Spinal cord (tissue), 9 donors: ENCODE measurements at regions not wholly inside any gene's neighbourhood (a gene's known extent, or its start where the extent isn't known, plus 50 kb on each side); places are given as distances from the start of the nearest gene placed in this dataset.
"Not testable (repeated sequence)": the region's sequence is repeated elsewhere in the genome, so short reads cannot be mapped to it uniquely, and the experiment has no call there.

Experiments used
- DNase-seq, 6 donors: peaks; one replicate each; pipeline versions ENCODE4 v3.0.0 to v3.0.0-alpha.2; 2013 to 2015; ENCODE audit warnings: low spot score in 6 of 6, low read depth in 4 of 6
- H3K27ac ChIP-seq: one replicate; pipeline ENCODE4 v1.5.1; 2013; ENCODE audit warnings: low read depth, low read length, control low read depth
- H3K27me3 ChIP-seq: one replicate; pipeline ENCODE4 v1.6.1; 2013; ENCODE audit warnings: low read length; ENCODE audit not compliant: control insufficient read depth, insufficient read depth
- H3K36me3 ChIP-seq: one replicate; pipeline ENCODE4 v1.6.1; 2013; ENCODE audit warnings: low read length; ENCODE audit not compliant: control insufficient read depth, insufficient read depth
- H3K4me1 ChIP-seq: one replicate; pipeline ENCODE4 v1.6.1; 2013; ENCODE audit warnings: low read length; ENCODE audit not compliant: control insufficient read depth, insufficient read depth
- H3K4me3 ChIP-seq: one replicate; pipeline ENCODE4 v1.5.1; 2013; ENCODE audit warnings: low read depth, low read length, control low read depth
- H3K9me3 ChIP-seq: one replicate; pipeline ENCODE4 v1.6.1; 2013; ENCODE audit warnings: low read length; ENCODE audit not compliant: control insufficient read depth, insufficient read depth
- WGBS: methylation state at CpG from one replicate; pipeline ENCODE4 v1.1.5; 2013; ENCODE audit warnings: missing lambda C conversion rate; ENCODE audit not compliant: insufficient coverage; 5-methylcytosine and 5-hydroxymethylcytosine counted together
- donor health status: healthy.

- H3K27me3 ChIP-seq: no peaks in the 10 kb centered on the region
- no peaks in the 10 kb centered on the region for H3K36me3 ChIP-seq
- WGBS: 100% methylated on average over 1 of the region's 3 CpGs
- H3K9me3 ChIP-seq: no peaks in the 10 kb centered on the region
- no peak overlapping the region for H3K4me3 ChIP-seq
- H3K4me1 ChIP-seq: peaks cover 5% of the 10 kb centered on the region
- DNase-seq: no peak
- no peak overlapping the region for H3K27ac ChIP-seq
Observed at GRCh38 chr10:114751856-114752255, 69.7 kb upstream of the FHIP2A start.

GRCh38 chr10:114752570-114752969, 69.0 kb upstream of the FHIP2A start:
- not testable (repeated sequence) for DNase-seq, H3K4me3 ChIP-seq, H3K4me1 ChIP-seq, H3K36me3 ChIP-seq, H3K9me3 ChIP-seq, H3K27me3 ChIP-seq, H3K27ac ChIP-seq
- no CpG with 5 or more reads among the region's 1 CpG for WGBS

GRCh38 chr10:114753126-114753525, 68.5 kb upstream of the FHIP2A start:
- H3K4me1 ChIP-seq: peaks cover 5% of the 10 kb centered on the region
- no peaks in the 10 kb centered on the region for H3K36me3 ChIP-seq
- H3K9me3 ChIP-seq: no peaks in the 10 kb centered on the region
- WGBS: 85% methylated on average over 2 of the region's 5 CpGs
- H3K27ac ChIP-seq: no peak overlapping the region
- no peak overlapping the region for H3K4me3 ChIP-seq
- DNase-seq: no peak
- H3K27me3 ChIP-seq: no peaks in the 10 kb centered on the region

GRCh38 chr10:114754445-114755320, 66.9 kb upstream of the FHIP2A start:
- 87% methylated on average over 9 of the region's 15 CpGs for WGBS
- DNase-seq: peak in 2 of 6 donors; percentile 22 to 23
- H3K27ac ChIP-seq: no peak overlapping the region

GRCh38 chr10:114755537-114755936, 66.0 kb upstream of the FHIP2A start:
- Histone ChIP-seq H3K4me3 (no peak overlapping the region), H3K27me3 (no peaks in the 10 kb centered on the region), H3K4me1 (peaks cover 5% of the 10 kb centered on the region), H3K9me3 (no peaks in the 10 kb centered on the region), H3K27ac (no peak overlapping the region), H3K36me3 (no peaks in the 10 kb centered on the region)
- DNase-seq: no peak
- WGBS: 99% methylated on average over 6 of the region's 7 CpGs

More at GRCh38 chr10:114754445-114755320, 66.9 kb upstream of the FHIP2A start:
- H3K9me3 ChIP-seq: no peaks in the 10 kb centered on the region
- H3K4me3 ChIP-seq: no peak overlapping the region
- peaks cover 5% of the 10 kb centered on the region for H3K4me1 ChIP-seq
- H3K36me3 ChIP-seq: no peaks in the 10 kb centered on the region
- no peaks in the 10 kb centered on the region for H3K27me3 ChIP-seq

- Histone ChIP-seq H3K4me1 (peaks cover 8% of the 10 kb centered on the region), H3K4me3 (no peak overlapping the region), H3K27me3 (no peaks in the 10 kb centered on the region), H3K36me3 (no peaks in the 10 kb centered on the region), H3K9me3 (no peaks in the 10 kb centered on the region), H3K27ac (no peak overlapping the region)
- peak in 1 of 6 donors; percentile 43 for DNase-seq
- no CpG with 5 or more reads among the region's 1 CpG for WGBS
Observed at GRCh38 chr10:114758331-114758730, 63.2 kb upstream of the FHIP2A start.

- Histone ChIP-seq H3K36me3 (no peaks in the 10 kb centered on the region), H3K27ac (no peak overlapping the region), H3K4me1 (peaks cover 11% of the 10 kb centered on the region), H3K27me3 (peaks cover 2% of the 10 kb centered on the region), H3K9me3 (no peaks in the 10 kb centered on the region), H3K4me3 (no peak overlapping the region)
- DNase-seq: no peak
- WGBS: 89% methylated on average over 7 of the region's 11 CpGs
Observed at GRCh38 chr10:114761205-114762193, 60.1 kb upstream of the FHIP2A start.

- Histone ChIP-seq H3K9me3 (no peaks in the 10 kb centered on the region), H3K27ac (no peak overlapping the region), H3K4me1 (peaks cover 14% of the 10 kb centered on the region), H3K27me3 (peaks cover 8% of the 10 kb centered on the region), H3K4me3 (no peak overlapping the region), H3K36me3 (no peaks in the 10 kb centered on the region)
- DNase-seq: no peak
- WGBS: 89% methylated on average over 5 of the region's 5 CpGs
Observed at GRCh38 chr10:114762811-114763210, 58.8 kb upstream of the FHIP2A start.

- peak in 1 of 6 donors; percentile 33 for DNase-seq
- WGBS: 71% methylated on average over 1 of the region's 1 CpG
Observed at GRCh38 chr10:114764656-114765055, 56.9 kb upstream of the FHIP2A start.

More at GRCh38 chr10:114764656-114765055, 56.9 kb upstream of the FHIP2A start:
- peaks cover 8% of the 10 kb centered on the region for H3K27me3 ChIP-seq
- H3K36me3 ChIP-seq: no peaks in the 10 kb centered on the region
- H3K27ac ChIP-seq: no peak overlapping the region
- no peaks in the 10 kb centered on the region for H3K9me3 ChIP-seq
- H3K4me3 ChIP-seq: no peak overlapping the region
- peaks cover 18% of the 10 kb centered on the region for H3K4me1 ChIP-seq
